CD4-positive, alpha-beta T cell treated with Interleukin-17A for 4 hours (primary cell): ENCODE measurements at regions not wholly inside any gene's neighbourhood (a gene's known extent, or its start where the extent isn't known, plus 50 kb on each side); places are given as distances from the start of the nearest gene placed in this dataset.

Experiments
- DNase-seq: peaks from one replicate; pipeline ENCODE4 v3.0.0-alpha.2; 2020; ENCODE audit warnings: mixed read lengths

- no peak for DNase-seq
Measured at GRCh38 chr15:97401970-97402369, 558.5 kb upstream of the ARRDC4 start.

DNA sequence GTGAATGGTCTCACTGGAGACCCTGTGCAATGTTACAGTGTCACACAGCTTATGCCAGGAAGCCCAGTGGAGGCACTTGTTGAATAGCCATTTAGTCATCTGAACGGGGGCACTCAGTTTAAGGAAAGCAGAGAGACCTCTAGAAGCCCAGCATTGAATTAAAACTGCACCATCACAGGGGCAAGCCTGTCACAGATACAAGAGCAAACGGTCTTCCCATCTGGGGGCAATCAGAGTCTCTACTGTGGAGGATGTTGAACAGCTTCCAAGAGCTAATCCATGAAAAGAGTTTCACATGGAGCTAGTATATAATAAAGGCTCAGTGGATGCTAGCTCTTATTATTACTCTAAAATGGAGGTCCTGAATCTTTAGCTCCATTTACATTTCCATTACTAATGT lies 553.7 kb upstream of the ARRDC4 start:
- no peak for DNase-seq

GRCh38 chr15:97410897-97411575 lies 549.5 kb upstream of the ARRDC4 start:
- DNase-seq = no peak

GRCh38 chr15:97420130-97420529 lies 540.4 kb upstream of the ARRDC4 start:
- DNase-seq = no peak

DNA sequence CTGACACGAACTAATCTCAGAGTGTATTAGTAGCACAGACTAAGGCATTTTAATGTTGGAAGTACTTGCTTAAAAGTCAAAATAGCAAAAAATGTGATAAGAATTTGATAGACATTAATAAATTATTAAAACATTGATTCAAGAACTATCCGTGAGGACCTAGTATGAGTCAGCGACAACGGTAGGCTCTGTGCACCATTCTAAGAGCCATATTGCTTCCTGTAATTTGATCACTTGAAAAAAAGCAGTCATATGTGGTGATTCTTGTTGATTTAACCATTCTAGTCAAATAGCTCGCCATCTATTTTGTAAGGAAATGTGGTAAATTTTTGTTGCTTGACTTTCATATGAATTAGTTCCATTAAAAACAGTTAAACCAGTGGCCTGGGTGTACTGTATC lies 534.9 kb upstream of the ARRDC4 start:
- no peak for DNase-seq

GRCh38 chr15:97443101-97443500 lies 517.4 kb upstream of the ARRDC4 start:
- no peak for DNase-seq

GRCh38 chr15:97446138-97446537 lies 514.4 kb upstream of the ARRDC4 start:
- DNase-seq = no peak

DNA sequence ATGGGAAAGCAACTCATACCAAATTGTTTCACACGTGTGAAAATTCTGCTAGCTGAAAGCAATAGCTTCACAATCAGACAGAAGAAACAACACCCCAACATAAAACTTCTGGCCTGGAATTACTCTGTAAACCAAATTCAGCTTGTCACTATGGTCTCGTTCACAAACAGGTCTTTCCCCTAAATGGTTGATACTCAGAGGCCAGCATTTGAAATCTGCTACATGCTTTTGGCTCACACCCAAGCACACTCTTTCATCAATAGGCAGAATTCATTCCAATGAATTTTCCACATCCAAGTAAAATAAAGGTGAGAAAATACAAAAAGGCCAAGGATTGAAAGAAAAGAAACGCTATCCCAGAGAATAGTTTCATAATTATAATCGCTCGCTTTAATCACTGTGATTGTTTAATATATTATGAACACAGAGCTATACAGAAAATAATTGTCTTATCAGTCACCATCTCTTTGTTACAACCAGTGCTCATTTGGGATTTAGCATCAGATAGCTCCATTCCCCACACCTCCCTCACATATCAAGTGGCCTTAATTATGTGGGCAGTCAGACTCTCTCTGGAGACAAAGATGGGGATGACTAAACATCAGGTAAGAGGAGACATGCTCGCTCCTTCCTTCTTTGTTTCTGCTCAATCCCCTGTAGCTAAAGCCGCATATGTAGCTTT lies 503.8 kb upstream of the ARRDC4 start:
- no peak for DNase-seq

GRCh38 chr15:97457203-97457847 lies 503.2 kb upstream of the ARRDC4 start:
- DNase-seq = no peak

DNA sequence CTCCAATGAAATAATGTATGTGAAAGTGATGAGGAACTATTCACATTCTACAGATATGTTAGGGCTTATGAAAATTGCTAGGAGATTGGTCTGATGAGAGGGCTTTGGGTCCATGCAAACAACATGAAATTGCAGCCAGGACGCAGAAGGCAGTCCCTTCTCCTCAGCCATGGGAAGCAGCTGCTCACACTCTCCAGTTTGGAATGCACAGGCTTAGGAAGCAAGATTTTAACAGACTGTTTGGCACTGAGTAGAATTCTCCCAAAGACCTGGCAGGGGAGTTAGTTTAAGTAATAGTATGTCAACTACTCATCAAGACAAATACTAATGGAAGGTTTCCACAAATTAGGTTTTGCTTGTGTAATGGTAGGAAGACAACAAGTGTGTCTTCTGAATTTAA lies 500.7 kb upstream of the ARRDC4 start:
- no peak for DNase-seq

DNA sequence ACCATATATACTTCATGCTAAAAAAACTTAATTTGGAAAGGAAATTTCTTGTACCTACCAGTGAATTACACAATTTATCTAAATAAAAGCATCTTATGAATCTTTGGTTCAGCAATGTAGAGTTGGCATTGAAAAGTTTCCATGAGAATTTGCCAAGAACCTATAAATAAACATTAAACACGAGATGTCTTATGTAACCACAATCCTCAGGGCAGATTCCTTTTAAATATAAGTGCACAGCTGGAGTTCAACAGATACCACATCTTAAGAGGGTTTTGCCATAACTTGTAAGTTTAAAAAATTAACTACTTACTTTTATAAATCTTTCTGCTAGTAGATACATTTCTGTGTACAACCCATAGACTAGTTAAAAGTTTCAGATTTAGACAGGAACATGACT lies 499.3 kb upstream of the ARRDC4 start:
- no peak for DNase-seq

GRCh38 chr15:97463696-97464095 lies 496.8 kb upstream of the ARRDC4 start:
- DNase-seq = no peak

DNA sequence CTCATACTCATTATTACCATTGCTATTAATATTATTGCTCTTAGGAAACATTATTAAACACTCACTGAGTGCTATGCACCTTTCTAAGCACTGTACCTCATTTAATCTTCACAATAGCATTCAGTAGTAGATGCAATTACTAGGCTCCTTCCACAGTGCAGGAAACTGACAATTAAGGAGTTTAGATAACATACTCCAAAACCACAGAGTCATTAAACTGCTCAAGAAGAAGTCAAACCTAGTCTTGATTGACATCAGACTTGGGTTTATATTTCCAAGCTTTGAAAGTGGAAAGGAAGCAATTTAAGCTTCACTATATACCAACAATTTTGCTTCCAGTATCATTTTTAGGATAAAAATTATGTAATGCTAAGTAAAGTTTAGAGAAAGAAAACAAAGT lies 490.1 kb upstream of the ARRDC4 start:
- DNase-seq = no peak

DNA sequence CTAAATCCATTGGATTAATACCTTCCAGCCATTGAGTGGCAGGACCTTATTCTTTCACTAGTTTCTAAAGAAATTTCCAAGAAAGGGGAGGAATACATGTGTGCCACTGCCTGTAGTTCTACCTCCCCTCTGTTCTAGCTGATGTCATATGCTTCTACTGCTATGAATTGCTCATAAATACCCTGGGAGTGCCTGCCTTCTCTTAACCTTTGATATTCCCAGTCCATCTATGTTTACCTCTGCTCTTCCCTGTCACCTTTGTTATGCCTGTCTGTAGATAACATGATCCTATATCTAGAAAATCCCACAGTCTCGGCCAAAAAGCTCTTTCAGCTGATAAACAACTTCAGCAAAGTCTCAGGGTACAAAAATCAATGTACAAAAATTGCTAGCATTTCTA lies 486.9 kb upstream of the ARRDC4 start:
- DNase-seq = no peak

DNA sequence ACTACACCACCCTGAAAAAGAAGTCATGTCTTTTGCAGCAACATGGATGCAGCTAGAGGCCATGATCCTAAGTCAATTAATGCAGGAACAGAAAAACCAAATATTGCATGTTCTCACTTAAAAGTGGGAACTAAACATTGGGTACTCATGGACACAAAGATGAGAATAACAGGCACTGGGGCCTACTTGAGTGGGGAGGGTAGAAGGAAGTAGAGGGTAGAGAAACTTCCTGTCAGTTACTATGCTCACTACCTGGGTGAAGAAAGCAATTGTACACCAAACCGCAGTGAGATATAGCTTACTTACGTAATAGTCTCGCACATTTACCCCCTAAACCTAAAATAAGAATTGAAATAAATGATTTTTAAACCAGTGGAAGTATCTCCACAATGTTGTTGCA lies 480.5 kb upstream of the ARRDC4 start:
- no peak for DNase-seq

DNA sequence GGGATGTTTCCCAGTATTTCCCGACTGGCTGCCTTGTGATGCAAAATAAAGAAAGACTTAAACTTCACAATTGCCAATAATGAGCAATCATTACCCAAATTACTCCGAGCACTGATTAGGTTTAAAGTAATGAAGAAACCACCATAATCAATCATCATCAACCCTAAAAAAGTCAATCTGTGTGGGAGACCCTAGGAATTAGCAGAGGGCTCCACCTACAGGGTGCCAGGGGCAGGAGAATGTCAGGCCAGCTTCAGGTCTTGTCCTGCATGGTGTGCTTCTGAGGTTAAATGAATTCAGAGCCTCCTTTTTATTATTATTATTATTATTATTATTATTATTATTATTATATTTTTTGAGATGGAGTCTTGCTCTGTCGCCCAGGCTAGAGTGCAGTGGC lies 478.0 kb upstream of the ARRDC4 start:
- no peak for DNase-seq

DNA sequence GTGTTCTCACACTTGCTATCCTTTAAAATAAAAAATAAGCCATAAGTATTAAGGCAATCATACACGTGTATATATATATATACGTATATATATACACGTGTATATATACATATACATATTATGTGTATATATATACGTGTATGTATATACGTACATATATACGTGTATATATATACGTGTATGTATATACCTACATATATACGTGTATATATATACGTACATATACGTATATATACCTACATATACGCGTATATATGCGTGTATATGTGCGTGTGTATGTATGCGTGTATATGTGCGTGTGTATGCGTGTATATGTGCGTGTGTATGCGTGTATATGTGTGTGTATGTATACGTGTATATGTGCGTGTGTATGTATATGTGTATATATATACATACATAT lies 477.3 kb upstream of the ARRDC4 start:
- no peak for DNase-seq

DNA sequence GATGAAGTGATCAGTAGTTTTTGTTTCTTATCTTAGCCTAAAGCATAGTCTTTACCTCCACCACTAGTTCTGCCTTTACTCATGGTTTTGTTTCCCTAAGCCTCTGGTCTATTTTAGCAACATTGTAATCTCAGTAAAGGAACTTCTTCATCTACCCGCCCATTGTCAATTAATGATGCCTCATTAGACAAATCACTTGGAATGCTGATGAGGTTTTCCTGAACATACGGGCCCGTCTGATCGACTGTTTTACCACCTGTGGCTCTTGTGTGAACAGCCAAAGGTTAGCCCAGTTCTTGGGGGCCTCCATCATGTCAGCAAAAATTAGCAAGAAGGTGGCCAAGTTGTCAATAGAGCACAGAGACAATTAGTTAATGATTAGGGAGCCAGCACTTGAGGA lies 470.1 kb upstream of the ARRDC4 start:
- DNase-seq = no peak

GRCh38 chr15:97501291-97501690 lies 459.2 kb upstream of the ARRDC4 start:
- DNase-seq = no peak

GRCh38 chr15:97502038-97502437 lies 458.5 kb upstream of the ARRDC4 start:
- DNase-seq = no peak

- no peak for DNase-seq
Measured at GRCh38 chr15:97504031-97504792, 456.3 kb upstream of the ARRDC4 start.

GRCh38 chr15:97517737-97518136 lies 442.8 kb upstream of the ARRDC4 start:
- no peak for DNase-seq

- DNase-seq = no peak
Measured at GRCh38 chr15:97520689-97521088, 439.8 kb upstream of the ARRDC4 start.
